ENCODE measurements at regions not wholly inside any gene's neighbourhood (a gene's known extent, or its start where the extent isn't known, plus 50 kb on each side); places are given as distances from the start of the nearest gene placed in this dataset.

GRCh38 chr13:83311886-83312577, 570.2 kb downstream of the SLITRK1 start:
- TF ChIP-seq POLR2AphosphoS5 (IDR thresholded peaks at IDR 0.05): no peak
- TF ChIP-seq EZH2 (IDR thresholded peaks at IDR 0.05; ENCODE audit: borderline replicate concordance, insufficient read depth, low read length, poor library complexity, severe bottlenecking): no peak
- no peak for TF ChIP-seq CTCF (IDR thresholded peaks at IDR 0.05; ENCODE audit: poor library complexity, severe bottlenecking)
- no peak for TF ChIP-seq TAF1 (IDR thresholded peaks at IDR 0.05; ENCODE audit: low read depth)
- no peak for TF ChIP-seq RAD21 (conservative IDR thresholded peaks at IDR 0.05)
- TF ChIP-seq MXI1 (conservative IDR thresholded peaks at IDR 0.05; ENCODE audit: poor library complexity, severe bottlenecking): no peak
- no peak for TF ChIP-seq EP300 (conservative IDR thresholded peaks at IDR 0.05; ENCODE audit: poor library complexity, severe bottlenecking)
